H1 (cell line): ENCODE measurements at regions not wholly inside any gene's neighbourhood (a gene's known extent, or its start where the extent isn't known, plus 50 kb on each side); places are given as distances from the start of the nearest gene placed in this dataset.

Experiments
- CEBPB ChIP-seq: IDR thresholded peaks from 2 replicates; pipeline ENCODE4 v1.6.1; 2012; ENCODE audit warnings: low read depth, low read length
- CTCF ChIP-seq, 3 experiments: IDR thresholded peaks; 1 replicate in 2 of 3; 2 replicates in 1 of 3; pipeline versions ENCODE4 v1.5.1 to v1.6.1; 2011; ENCODE audit warnings: low read length in 3 of 3, mild to moderate bottlenecking in 3 of 3, inconsistent platforms in 2 of 3, low read depth in 1 of 3, moderate library complexity in 1 of 3; ENCODE audit not compliant: insufficient read depth in 1 of 3; ENCODE audit errors: control extremely low read depth in 1 of 3
- EZH2 ChIP-seq: fragments of 200-600 bp; sonication (generic); IDR thresholded peaks from 2 replicates; pipeline ENCODE4 v1.7.1; 2012; ENCODE audit warnings: low read depth, mild to moderate bottlenecking, moderate library complexity, low read length, inconsistent platforms; ENCODE audit not compliant: severe bottlenecking
- FOSL1 ChIP-seq: IDR thresholded peaks from 2 replicates; pipeline ENCODE4 v1.6.1; 2011; ENCODE audit warnings: mild to moderate bottlenecking, low read depth, low read length, moderate library complexity; ENCODE audit not compliant: insufficient read depth
- JUND ChIP-seq: IDR thresholded peaks from 2 replicates; pipeline ENCODE4 v1.6.1; 2011; ENCODE audit warnings: mild to moderate bottlenecking, improper control_type of control experiment, low read length
- POLR2AphosphoS5 ChIP-seq: IDR thresholded peaks from 2 replicates; pipeline ENCODE4 v1.6.1; 2011; ENCODE audit warnings: low read depth, low read length
- SP2 ChIP-seq: IDR thresholded peaks from 2 replicates; pipeline ENCODE4 v1.6.1; 2012; ENCODE audit warnings: mild to moderate bottlenecking, low read length, inconsistent platforms
- TAF1 ChIP-seq: IDR thresholded peaks from 2 replicates; pipeline ENCODE4 v1.6.1; 2011; ENCODE audit warnings: mild to moderate bottlenecking, low read depth, low read length
- TCF12 ChIP-seq: IDR thresholded peaks from 2 replicates; pipeline ENCODE4 v1.6.1; 2011; ENCODE audit warnings: low read depth, mild to moderate bottlenecking, low read length

GRCh38 chr3:64872345-64872744, 184.5 kb upstream of the ADAMTS9 start:
- no peak for TF ChIP-seq EZH2
- no peak for TF ChIP-seq CTCF (IDR thresholded peaks at IDR 0.05; ENCODE audit: control extremely low read depth in 1 of 3, insufficient read depth in 1 of 3, low read depth in 1 of 3, low read length in 3 of 3)
- no peak for TF ChIP-seq JUND
- TF ChIP-seq TCF12 = no peak
- TF ChIP-seq FOSL1 = no peak
- no peak for TF ChIP-seq CEBPB
- TF ChIP-seq POLR2AphosphoS5 = no peak
- TF ChIP-seq TAF1 = no peak
- TF ChIP-seq SP2 = no peak
